Pancreas (tissue), 10 donors: ENCODE measurements at regions not wholly inside any gene's neighbourhood (a gene's known extent, or its start where the extent isn't known, plus 50 kb on each side); places are given as distances from the start of the nearest gene placed in this dataset.

Experiments used
- ATAC-seq, 4 donors: fragments of 200-7000 bp; cut with Tn5 transposase; one replicate each; pipeline versions ENCODE4 v1.8.0 to v1.9.1; 2020; ENCODE audit warnings: mild to moderate bottlenecking in 4 of 4, moderate library complexity in 4 of 4
- DNase-seq, 6 donors: peaks; one replicate each; pipeline ENCODE4 v3.0.0-alpha.2; 2020
- FAIRE-seq: peaks from 2 replicates; lab custom pipeline; 2012; peaks lifted over from hg19 to GRCh38; lab: Jason Lieb, UNC
- H3K27ac ChIP-seq, 4 donors: fragments of 200-600 bp; sonication (generic); 1 replicate in 3 of 4; 2 replicates in 1 of 4; pipeline versions ENCODE4 v1.5.0 to v1.8.0; 2020
- H3K27me3 ChIP-seq, 4 donors: fragments of 200-600 bp; one replicate each; pipeline ENCODE4 v1.8.0; 2021
- H3K36me3 ChIP-seq, 3 donors: fragments of 200-600 bp; sonication (generic) in 1 of 3; one replicate each; pipeline versions ENCODE4 v1.5.0 to v1.8.0; 2020 to 2021
- H3K4me1 ChIP-seq, 3 donors: fragments of 200-600 bp; one replicate each; pipeline ENCODE4 v1.8.0; 2021
- H3K4me3 ChIP-seq, 4 donors: fragments of 200-600 bp; sonication (generic) in 2 of 4; one replicate each; pipeline versions ENCODE4 v1.5.0 to v1.8.0; 2020 to 2021
- H3K9me3 ChIP-seq, 4 donors: fragments of 200-600 bp; one replicate each; pipeline ENCODE4 v1.8.0; 2021
- CTCF ChIP-seq, 4 donors: fragments of 200-600 bp; sonication (generic) in 3 of 4; IDR thresholded peaks; one replicate each; pipeline versions ENCODE4 v1.5.0 to v1.8.0; 2021; ENCODE audit warnings: antibody characterized with exemption in 4 of 4
- WGBS, 2 donors: extraction: QIAGEN DNeasy Blood & Tissue Kit; methylation state at CpG; one replicate each; pipeline ENCODE4 v1.1.7; 2013; 5-methylcytosine and 5-hydroxymethylcytosine counted together
- intact Hi-C, 3 donors: fragments of 100-400 bp; cut with DNase I; formaldehyde crosslinking; loops; one replicate each; pipeline versions ENCODE4 v1.11.1 to v1.14.2; 2022
- donor health status: healthy with polysubstance abuse.
- donor health status: DM: no; HTN: no; CAD: no; lungs with moderate emphysema.
- donor health status: DM: no; HTN: no; CAD: no.
- donor health status: control.
- donor health status: control.
- donor health status: Bipolar disorder and iron deficiency.
- donor health status: DM: yes; HTN: yes; CAD: no.
- donor health status: DM: no; HTN: no; CAD: no.
- donor health status: DM: no; HTN: no; CAD: no.
- donor health status: DM: yes; HTN: yes; CAD: no.

GRCh38 chr12:132392389-132393244 is 63.2 kb upstream of the GALNT9 start:
- Histone ChIP-seq H3K9me3 (no peaks in the 10 kb centered on the region), H3K36me3 (no peaks in the 10 kb centered on the region), H3K4me1 (no peaks in the 10 kb centered on the region), H3K4me3 (no peak overlapping the region), H3K27ac (no peak overlapping the region), H3K27me3 (no peaks in the 10 kb centered on the region)
- intact Hi-C loops: no loop called here
- FAIRE-seq: no peak
- WGBS, 2 donors: 63 to 79% methylated on average over 28 to 35 of the region's 43 CpGs
- peak in 2 of 6 donors; percentile 33 to 55 for DNase-seq
- ATAC-seq: no peak
- no peak for TF ChIP-seq CTCF (IDR thresholded peaks at IDR 0.05)

- no peak for TF ChIP-seq CTCF (IDR thresholded peaks at IDR 0.05)
- no peaks in the 10 kb centered on the region for H3K9me3 ChIP-seq
- H3K36me3 ChIP-seq: no peaks in the 10 kb centered on the region
- 78 to 82% methylated on average over 40 to 43 of the region's 43 CpGs for WGBS, 2 donors
- H3K4me3 ChIP-seq: no peak overlapping the region
- FAIRE-seq: no peak
- DNase-seq: peak in 2 of 6 donors; percentile 41 to 45
- intact Hi-C loops: no loop called here
- H3K4me1 ChIP-seq: no peaks in the 10 kb centered on the region
- peaks cover 0 to 9% (median 0%) of the 10 kb centered on the region in 4 donors for H3K27me3 ChIP-seq
- no peak for ATAC-seq
- H3K27ac ChIP-seq: no peak overlapping the region
Observed at GRCh38 chr12:132391326-132392041, 62.1 kb upstream of the GALNT9 start.

DNA sequence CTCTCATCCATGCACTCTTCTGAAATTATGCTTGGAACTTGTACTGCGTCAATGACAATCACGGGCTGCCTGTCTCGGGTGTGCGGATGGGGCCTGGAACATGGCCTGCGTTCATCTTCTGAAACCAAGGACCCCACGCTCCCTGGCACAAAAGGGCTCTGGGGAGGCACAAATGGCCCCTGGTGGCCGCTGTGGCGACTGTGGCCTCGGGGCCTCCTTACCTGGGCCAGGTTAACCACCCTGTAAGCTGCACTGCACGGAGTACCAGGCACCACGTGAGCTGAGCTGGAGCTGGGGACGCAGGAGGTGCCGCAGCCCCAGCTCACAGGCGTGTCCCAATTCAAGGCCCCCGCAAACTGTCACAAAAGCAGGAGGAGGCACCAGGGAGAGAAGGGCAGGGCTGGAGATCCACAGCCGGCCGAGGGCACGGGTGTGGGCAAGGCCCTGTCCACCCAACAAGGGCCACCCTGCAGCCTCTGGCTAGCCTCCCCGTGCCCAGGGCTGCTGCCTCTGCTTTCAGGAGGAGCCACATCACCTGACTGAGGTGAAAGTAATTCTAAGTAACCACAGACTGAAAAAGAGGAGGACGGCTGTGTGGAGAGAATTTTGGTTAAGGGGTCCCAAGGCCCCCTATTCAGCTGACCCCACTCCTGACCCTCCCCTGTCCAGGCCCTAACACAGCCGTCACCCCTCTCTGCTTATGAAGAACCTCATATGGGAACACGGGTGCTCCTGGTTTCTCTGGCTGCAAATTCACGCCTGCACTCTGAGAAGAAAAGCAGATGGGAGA is 61.1 kb upstream of the GALNT9 start:
- intact Hi-C loops: no loop called here
- Histone ChIP-seq H3K4me3 (no peak overlapping the region), H3K27me3 (peaks cover 0 to 12% (median 0%) of the 10 kb centered on the region in 4 donors), H3K4me1 (no peaks in the 10 kb centered on the region), H3K9me3 (no peaks in the 10 kb centered on the region), H3K36me3 (no peaks in the 10 kb centered on the region), H3K27ac (no peak overlapping the region)
- peak in 2 of 6 donors; percentile 30 to 33 for DNase-seq
- TF ChIP-seq CTCF (IDR thresholded peaks at IDR 0.05): no peak
- ATAC-seq: no peak
- FAIRE-seq: no peak
- 63 to 74% methylated on average over 23 of the region's 23 CpGs for WGBS, 2 donors

DNA sequence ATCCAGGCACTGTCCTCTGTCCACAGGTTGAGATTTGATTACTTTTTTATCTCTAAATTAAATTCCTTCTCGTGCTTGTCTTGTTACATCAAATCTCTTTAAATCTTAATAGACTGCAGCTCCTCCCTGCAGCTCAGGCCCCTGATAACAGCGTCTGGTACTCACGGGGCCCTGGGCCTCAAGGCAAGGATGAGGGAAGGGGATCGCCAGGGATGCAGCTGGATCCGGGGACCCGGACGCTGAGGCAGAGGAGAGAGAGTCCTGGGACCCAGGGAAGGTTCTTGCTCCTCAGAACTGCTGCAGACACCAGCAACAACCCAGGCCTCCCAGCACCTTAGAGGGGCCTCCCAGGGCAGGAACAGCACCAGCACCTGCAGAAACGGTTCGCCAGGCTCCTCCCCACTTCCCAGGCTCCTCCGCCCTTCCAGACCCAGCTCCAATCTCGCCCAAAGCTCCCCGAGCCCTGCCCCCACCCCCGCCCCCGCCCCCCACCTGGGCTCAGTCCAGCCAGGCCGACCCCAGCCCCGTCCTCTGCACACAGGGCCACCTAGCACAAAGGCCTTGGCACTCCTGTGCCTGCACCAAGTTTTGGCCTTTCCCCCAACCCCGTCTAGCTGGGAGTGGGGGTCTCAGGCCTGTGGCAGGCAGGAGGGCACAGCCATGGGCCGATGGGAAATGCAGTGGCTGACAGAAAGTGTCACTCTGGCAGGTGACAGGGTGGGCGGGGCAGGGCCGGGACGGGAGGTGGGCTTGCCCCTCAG is 60.3 kb upstream of the GALNT9 start:
- no peak for FAIRE-seq
- no peak overlapping the region for H3K4me3 ChIP-seq
- no peaks in the 10 kb centered on the region for H3K9me3 ChIP-seq
- no peaks in the 10 kb centered on the region for H3K36me3 ChIP-seq
- WGBS, 2 donors: 28% methylated on average over 18 to 21 of the region's 21 CpGs
- no peak for TF ChIP-seq CTCF (IDR thresholded peaks at IDR 0.05)
- no peak overlapping the region for H3K27ac ChIP-seq
- DNase-seq: peak in 3 of 6 donors; percentile 12 to 37 (median 29)
- no peaks in the 10 kb centered on the region for H3K4me1 ChIP-seq
- peaks cover 0 to 12% (median 0%) of the 10 kb centered on the region in 4 donors for H3K27me3 ChIP-seq
- ATAC-seq: no peak
- intact Hi-C loops: no loop called here
